ENCODE measurements at regions not wholly inside any gene's neighbourhood (a gene's known extent, or its start where the extent isn't known, plus 50 kb on each side); places are given as distances from the start of the nearest gene placed in this dataset.
"Not testable (repeated sequence)": the region's sequence is repeated elsewhere in the genome, so short reads cannot be mapped to it uniquely, and the experiment has no call there.

- TF ChIP-seq, protein P1, sequence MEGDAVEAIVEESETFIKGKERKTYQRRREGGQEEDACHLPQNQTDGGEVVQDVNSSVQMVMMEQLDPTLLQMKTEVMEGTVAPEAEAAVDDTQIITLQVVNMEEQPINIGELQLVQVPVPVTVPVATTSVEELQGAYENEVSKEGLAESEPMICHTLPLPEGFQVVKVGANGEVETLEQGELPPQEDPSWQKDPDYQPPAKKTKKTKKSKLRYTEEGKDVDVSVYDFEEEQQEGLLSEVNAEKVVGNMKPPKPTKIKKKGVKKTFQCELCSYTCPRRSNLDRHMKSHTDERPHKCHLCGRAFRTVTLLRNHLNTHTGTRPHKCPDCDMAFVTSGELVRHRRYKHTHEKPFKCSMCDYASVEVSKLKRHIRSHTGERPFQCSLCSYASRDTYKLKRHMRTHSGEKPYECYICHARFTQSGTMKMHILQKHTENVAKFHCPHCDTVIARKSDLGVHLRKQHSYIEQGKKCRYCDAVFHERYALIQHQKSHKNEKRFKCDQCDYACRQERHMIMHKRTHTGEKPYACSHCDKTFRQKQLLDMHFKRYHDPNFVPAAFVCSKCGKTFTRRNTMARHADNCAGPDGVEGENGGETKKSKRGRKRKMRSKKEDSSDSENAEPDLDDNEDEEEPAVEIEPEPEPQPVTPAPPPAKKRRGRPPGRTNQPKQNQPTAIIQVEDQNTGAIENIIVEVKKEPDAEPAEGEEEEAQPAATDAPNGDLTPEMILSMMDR (IDR thresholded peaks at IDR 0.05; ENCODE audit: insufficient read depth, low read depth, low read length) = no peak
- DNase-seq (ENCODE audit: low read depth) = no peak
These were observed 56.3 kb upstream of the USP6NL start for GRCh38 chr10:11667756-11668155.

GRCh38 chr10:11663763-11664555 is 52.5 kb upstream of the USP6NL start:
- DNase-seq (ENCODE audit: low read depth) = no peak
- TF ChIP-seq, protein P1 (IDR thresholded peaks at IDR 0.05; ENCODE audit: insufficient read depth, low read depth, low read length) = no peak
- no peak overlapping the region for H3K4me3 ChIP-seq (ENCODE audit: low read depth, low read length)

More at GRCh38 chr10:11667756-11668155, 56.3 kb upstream of the USP6NL start:
- no peak overlapping the region for H3K4me3 ChIP-seq (ENCODE audit: low read depth, low read length)

DNA sequence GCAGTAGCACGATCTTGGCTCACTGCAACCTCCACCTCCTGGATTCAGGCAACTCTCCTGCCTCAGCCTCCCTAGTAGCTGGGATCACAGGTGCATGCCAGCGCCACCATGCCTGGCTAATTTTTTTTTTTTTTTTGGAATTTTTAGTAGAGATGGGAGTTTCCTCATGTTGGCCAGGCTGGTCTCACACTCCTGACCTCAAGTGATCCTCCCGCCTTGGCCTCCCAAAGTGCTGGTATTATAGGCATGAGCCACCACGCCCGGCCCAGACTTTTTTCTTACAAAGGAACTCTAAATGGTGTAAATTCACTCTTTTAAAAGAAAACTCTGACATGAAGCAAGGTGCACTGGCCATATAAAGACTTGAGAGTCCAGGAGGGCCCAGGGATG is 51.7 kb upstream of the USP6NL start:
- H3K4me3 ChIP-seq (ENCODE audit: low read depth, low read length); DNase-seq (ENCODE audit: low read depth): not testable (repeated sequence)

DNA sequence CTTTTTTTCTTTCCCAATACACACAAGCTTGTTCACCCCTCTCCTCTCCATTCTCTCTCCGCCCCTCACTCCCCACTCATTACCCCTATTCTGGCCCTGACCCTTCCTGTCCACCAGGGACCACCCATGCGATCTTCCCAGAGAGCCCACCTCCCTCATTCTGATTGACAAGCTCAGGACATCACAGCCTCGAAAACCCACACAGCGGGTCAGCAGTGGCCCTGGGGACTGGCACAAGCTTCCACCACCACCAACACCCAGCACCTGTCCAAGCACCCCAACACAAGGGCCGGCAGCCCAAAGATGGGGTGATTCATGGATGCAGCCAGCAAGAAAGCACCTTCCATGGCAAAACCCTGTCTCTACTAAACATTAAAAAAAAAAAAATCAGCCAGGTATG is 50.0 kb upstream of the USP6NL start:
- H3K4me3 ChIP-seq (ENCODE audit: low read depth, low read length) = no peak overlapping the region
- no peak for DNase-seq (ENCODE audit: low read depth)
- TF ChIP-seq, protein P1 (IDR thresholded peaks at IDR 0.05; ENCODE audit: insufficient read depth, low read depth, low read length) = no peak
